ENCODE measurements at regions not wholly inside any gene's neighbourhood (a gene's known extent, or its start where the extent isn't known, plus 50 kb on each side); places are given as distances from the start of the nearest gene placed in this dataset.

DNA sequence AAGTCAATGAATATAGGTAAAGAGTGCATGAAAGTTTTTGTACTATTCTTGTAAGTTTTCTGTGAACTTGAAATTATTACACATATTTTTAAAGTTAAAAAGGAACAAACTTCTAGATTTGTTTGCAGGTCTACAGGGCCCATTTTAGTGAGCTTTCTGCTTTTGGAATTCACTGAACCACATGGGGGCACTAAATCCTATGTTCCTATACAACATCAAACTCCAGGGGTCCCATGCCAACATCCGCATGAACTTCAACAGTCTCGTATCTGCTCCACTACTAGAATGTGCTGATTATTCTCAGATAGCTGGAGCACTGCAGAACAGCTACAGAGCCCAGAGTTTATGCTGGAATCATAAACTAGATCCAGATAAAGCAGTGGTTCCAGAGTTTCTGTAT is 347.9 kb upstream of the SPTLC3 start:
- intact Hi-C loops (cut with micrococcal nuclease) = no loop called here
- Histone ChIP-seq H3K36me3 (ENCODE audit: insufficient read depth, low read length) (no peaks in the 10 kb centered on the region), H3K9me3 (ENCODE audit: control insufficient read depth in 1 of 2, low read length in 2 of 2) (no peaks in the 10 kb centered on the region), H3K4me1 (ENCODE audit: insufficient read depth, low read length) (no peaks in the 10 kb centered on the region), H3K27me3 (ENCODE audit: insufficient read depth, low read length) (no peaks in the 10 kb centered on the region), H3K27ac (ENCODE audit: low read depth, low read length) (no peak overlapping the region), H3K4me3 (ENCODE audit: low read length in 2 of 2) (no peak overlapping the region)
- Mint-ChIP-seq H3K27ac (no peak overlapping the region), H3K9me3 (peaks cover 6 to 22% (median 15%) of the 10 kb centered on the region in 8 donors), H3K4me3 (no peak overlapping the region), H3K36me3 (no peaks in the 10 kb centered on the region), H3K27me3 (no peaks in the 10 kb centered on the region), H3K4me1 (no peaks in the 10 kb centered on the region)
- no peak for DNase-seq
- POLR2A ChIA-PET (ENCODE audit: partially characterized antibody) = no interaction called here
- CTCF ChIA-PET (ENCODE audit: partially characterized antibody) = no interaction called here

DNA sequence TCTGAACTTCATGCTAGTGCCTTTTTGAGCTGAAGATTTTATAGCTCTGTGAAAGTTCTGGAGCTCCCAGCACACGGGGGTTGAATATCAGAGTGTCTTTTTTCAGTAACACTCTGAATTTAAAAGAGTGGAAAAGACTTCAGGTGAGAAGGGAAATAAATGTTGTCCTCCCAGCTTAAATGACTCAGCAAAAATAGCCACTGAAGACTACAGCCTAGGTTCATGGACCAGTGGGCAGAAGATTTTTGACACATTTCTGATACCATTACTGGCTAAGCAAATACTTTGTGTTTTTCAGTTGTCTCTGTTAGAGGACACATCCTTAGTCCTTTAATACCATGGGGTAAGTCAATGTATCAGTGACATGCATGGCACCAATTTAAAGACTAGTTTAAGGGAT is 338.5 kb upstream of the SPTLC3 start:
- Histone ChIP-seq H3K27ac (ENCODE audit: low read depth, low read length) (no peak overlapping the region), H3K27me3 (ENCODE audit: insufficient read depth, low read length) (no peaks in the 10 kb centered on the region), H3K4me3 (ENCODE audit: low read length in 2 of 2) (no peak overlapping the region), H3K9me3 (ENCODE audit: control insufficient read depth in 1 of 2, low read length in 2 of 2) (no peaks in the 10 kb centered on the region), H3K36me3 (ENCODE audit: insufficient read depth, low read length) (no peaks in the 10 kb centered on the region), H3K4me1 (ENCODE audit: insufficient read depth, low read length) (no peaks in the 10 kb centered on the region)
- CTCF ChIA-PET (ENCODE audit: partially characterized antibody) = no interaction called here
- Mint-ChIP-seq H3K27ac (no peak overlapping the region), H3K9me3 (peaks cover 0 to 26% (median 4%) of the 10 kb centered on the region in 8 donors), H3K36me3 (no peaks in the 10 kb centered on the region), H3K4me1 (no peaks in the 10 kb centered on the region), H3K27me3 (no peaks in the 10 kb centered on the region), H3K4me3 (no peak overlapping the region)
- intact Hi-C loops (cut with micrococcal nuclease) = no loop called here
- DNase-seq = no peak
- POLR2A ChIA-PET (ENCODE audit: partially characterized antibody) = no interaction called here

DNA sequence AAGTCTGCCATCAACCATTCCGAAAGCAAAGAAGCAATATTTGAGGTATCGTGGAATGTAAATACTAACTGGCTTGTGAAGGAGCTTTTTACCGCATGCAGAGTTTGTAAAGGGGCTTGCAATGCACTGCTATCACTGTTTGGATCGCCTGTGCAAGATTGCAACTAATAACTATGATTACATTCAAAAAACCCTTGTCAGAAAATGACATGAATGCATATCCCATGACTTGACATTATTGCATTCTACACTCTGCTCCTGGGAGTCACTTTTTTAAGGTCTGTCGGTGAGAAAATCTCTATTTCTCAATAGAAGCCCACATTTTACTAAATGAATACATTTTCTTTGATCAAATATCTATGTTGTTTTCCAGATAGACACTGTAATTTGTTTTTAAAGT is 335.4 kb upstream of the SPTLC3 start:
- Mint-ChIP-seq H3K4me1 (no peaks in the 10 kb centered on the region), H3K36me3 (no peaks in the 10 kb centered on the region), H3K4me3 (no peak overlapping the region), H3K9me3 (peaks cover 0 to 26% (median 4%) of the 10 kb centered on the region in 8 donors), H3K27me3 (no peaks in the 10 kb centered on the region), H3K27ac (no peak overlapping the region)
- no peaks in the 10 kb centered on the region for H3K27me3 ChIP-seq (ENCODE audit: insufficient read depth, low read length)
- H3K4me1 ChIP-seq (ENCODE audit: insufficient read depth, low read length) = no peaks in the 10 kb centered on the region
- H3K9me3 ChIP-seq (ENCODE audit: control insufficient read depth in 1 of 2, low read length in 2 of 2) = no peaks in the 10 kb centered on the region
- H3K27ac ChIP-seq (ENCODE audit: low read depth, low read length) = no peak overlapping the region
- POLR2A ChIA-PET (ENCODE audit: partially characterized antibody) = no interaction called here
- no peaks in the 10 kb centered on the region for H3K36me3 ChIP-seq (ENCODE audit: insufficient read depth, low read length)
- no peak overlapping the region for H3K4me3 ChIP-seq (ENCODE audit: low read length in 2 of 2)
- no peak for DNase-seq
- intact Hi-C loops (cut with micrococcal nuclease) = no loop called here
- CTCF ChIA-PET (ENCODE audit: partially characterized antibody) = no interaction called here

DNA sequence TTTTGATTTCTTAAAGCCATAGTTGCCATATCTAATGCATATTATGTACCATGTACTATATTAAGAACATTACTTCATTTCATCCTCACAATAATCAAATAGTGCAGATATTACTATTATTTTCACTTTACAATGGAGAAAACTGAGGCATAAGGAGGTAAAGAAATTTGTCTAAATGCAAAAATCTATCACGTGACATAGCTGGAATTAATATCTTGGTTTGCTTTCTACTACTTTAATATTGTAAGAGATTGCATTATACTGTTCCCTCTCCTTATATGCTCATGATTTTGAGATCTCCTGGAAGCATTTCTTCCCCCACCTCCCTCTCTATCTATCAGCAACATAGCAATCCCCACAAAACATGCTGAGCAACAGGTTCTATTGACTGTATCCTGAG is 330.8 kb upstream of the SPTLC3 start:
- POLR2A ChIA-PET (ENCODE audit: partially characterized antibody) = no interaction called here
- no peak for DNase-seq
- Histone ChIP-seq H3K27ac (ENCODE audit: low read depth, low read length) (no peak overlapping the region), H3K36me3 (ENCODE audit: insufficient read depth, low read length) (no peaks in the 10 kb centered on the region), H3K4me1 (ENCODE audit: insufficient read depth, low read length) (no peaks in the 10 kb centered on the region), H3K27me3 (ENCODE audit: insufficient read depth, low read length) (no peaks in the 10 kb centered on the region), H3K4me3 (ENCODE audit: low read length in 2 of 2) (no peak overlapping the region), H3K9me3 (ENCODE audit: control insufficient read depth in 1 of 2, low read length in 2 of 2) (no peaks in the 10 kb centered on the region)
- intact Hi-C loops (cut with micrococcal nuclease) = no loop called here
- no peaks in the 10 kb centered on the region for H3K36me3 Mint-ChIP-seq
- CTCF ChIA-PET (ENCODE audit: partially characterized antibody) = no interaction called here
- no peak overlapping the region for H3K27ac Mint-ChIP-seq
- no peak overlapping the region for H3K4me3 Mint-ChIP-seq
- no peaks in the 10 kb centered on the region for H3K27me3 Mint-ChIP-seq
- H3K9me3 Mint-ChIP-seq = peaks cover 0 to 16% (median 4%) of the 10 kb centered on the region in 8 donors
- no peaks in the 10 kb centered on the region for H3K4me1 Mint-ChIP-seq

DNA sequence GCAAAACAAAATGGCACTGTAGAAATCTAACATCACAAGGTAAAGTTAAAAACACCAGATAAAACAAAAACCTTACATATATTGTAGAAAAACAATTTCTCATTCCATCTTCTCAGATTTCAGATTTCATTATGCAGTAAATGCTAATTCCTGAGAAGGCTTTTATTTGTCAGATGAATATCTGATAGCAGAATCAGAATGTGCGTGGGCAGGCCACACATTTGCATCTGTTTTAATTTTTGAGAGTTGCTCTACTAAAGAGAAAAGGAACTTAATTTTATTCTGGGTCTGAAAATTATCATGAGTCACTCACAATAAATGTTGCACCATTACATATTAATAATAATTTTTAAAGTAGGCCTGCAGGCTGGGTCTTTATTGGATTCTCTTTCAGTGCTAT is 329.3 kb upstream of the SPTLC3 start:
- Mint-ChIP-seq H3K4me1 (no peaks in the 10 kb centered on the region), H3K36me3 (no peaks in the 10 kb centered on the region), H3K27me3 (no peaks in the 10 kb centered on the region), H3K4me3 (no peak overlapping the region), H3K9me3 (peaks cover 0 to 11% (median 2%) of the 10 kb centered on the region in 8 donors), H3K27ac (no peak overlapping the region)
- no peak for DNase-seq
- no peaks in the 10 kb centered on the region for H3K36me3 ChIP-seq (ENCODE audit: insufficient read depth, low read length)
- ChIA-PET CTCF (ENCODE audit: partially characterized antibody) (no interaction called here), POLR2A (ENCODE audit: partially characterized antibody) (no interaction called here)
- intact Hi-C loops (cut with micrococcal nuclease) = no loop called here
- H3K27ac ChIP-seq (ENCODE audit: low read depth, low read length) = no peak overlapping the region
- no peak overlapping the region for H3K4me3 ChIP-seq (ENCODE audit: low read length in 2 of 2)
- no peaks in the 10 kb centered on the region for H3K4me1 ChIP-seq (ENCODE audit: insufficient read depth, low read length)
- H3K9me3 ChIP-seq (ENCODE audit: control insufficient read depth in 1 of 2, low read length in 2 of 2) = no peaks in the 10 kb centered on the region
- H3K27me3 ChIP-seq (ENCODE audit: insufficient read depth, low read length) = no peaks in the 10 kb centered on the region

DNA sequence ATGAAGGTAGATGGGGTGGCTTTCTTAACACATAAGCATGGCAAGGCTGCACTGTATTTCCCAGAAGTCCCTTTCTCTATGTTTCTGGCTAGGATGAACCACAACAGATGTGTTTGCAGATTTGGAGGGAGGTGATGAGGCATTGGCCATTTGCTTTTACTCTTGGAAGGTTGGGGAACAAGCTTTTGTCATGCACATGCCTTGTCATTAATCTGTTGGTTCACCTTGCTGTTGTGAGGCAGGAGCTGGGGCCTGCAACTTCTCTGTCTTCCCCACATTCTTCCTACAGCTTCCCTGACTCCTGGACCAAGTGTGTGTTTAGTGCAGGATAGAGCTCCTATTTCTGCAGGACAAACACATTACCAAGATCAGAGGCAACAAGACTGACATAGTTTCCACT is 326.2 kb upstream of the SPTLC3 start:
- no peaks in the 10 kb centered on the region for H3K36me3 Mint-ChIP-seq
- ChIA-PET CTCF (ENCODE audit: partially characterized antibody) (no interaction called here), POLR2A (ENCODE audit: partially characterized antibody) (no interaction called here)
- intact Hi-C loops (cut with micrococcal nuclease) = no loop called here
- H3K4me1 ChIP-seq (ENCODE audit: insufficient read depth, low read length) = no peaks in the 10 kb centered on the region
- H3K4me1 Mint-ChIP-seq = no peaks in the 10 kb centered on the region
- H3K27ac ChIP-seq (ENCODE audit: low read depth, low read length) = no peak overlapping the region
- no peak overlapping the region for H3K4me3 Mint-ChIP-seq
- no peaks in the 10 kb centered on the region for H3K27me3 ChIP-seq (ENCODE audit: insufficient read depth, low read length)
- H3K27me3 Mint-ChIP-seq = no peaks in the 10 kb centered on the region
- no peaks in the 10 kb centered on the region for H3K9me3 ChIP-seq (ENCODE audit: control insufficient read depth in 1 of 2, low read length in 2 of 2)
- peaks cover 0 to 8% (median under 1%) of the 10 kb centered on the region in 8 donors for H3K9me3 Mint-ChIP-seq
- no peak overlapping the region for H3K27ac Mint-ChIP-seq
- DNase-seq = no peak
- no peak overlapping the region for H3K4me3 ChIP-seq (ENCODE audit: low read length in 2 of 2)
- no peaks in the 10 kb centered on the region for H3K36me3 ChIP-seq (ENCODE audit: insufficient read depth, low read length)

DNA sequence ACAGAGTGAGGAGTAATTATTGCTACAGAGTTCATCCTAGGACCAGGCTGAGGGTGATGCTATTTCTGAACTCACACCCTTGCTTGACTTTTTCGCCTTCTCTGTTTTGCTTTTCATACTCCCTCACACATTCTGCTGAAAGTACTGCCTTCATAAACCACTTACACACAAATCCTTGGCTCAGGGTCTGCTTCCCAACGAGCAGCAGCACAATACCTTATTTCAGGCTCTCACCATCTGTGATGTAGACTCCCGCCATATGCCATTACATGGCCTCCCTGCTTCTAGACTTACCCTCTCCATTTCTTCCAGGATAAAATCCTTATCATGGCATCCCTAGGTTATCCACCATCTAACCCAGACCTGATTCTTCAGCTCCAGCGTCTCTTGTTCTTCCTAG is 321.3 kb upstream of the SPTLC3 start:
- no peaks in the 10 kb centered on the region for H3K36me3 ChIP-seq (ENCODE audit: insufficient read depth, low read length)
- ChIA-PET CTCF (ENCODE audit: partially characterized antibody) (no interaction called here), POLR2A (ENCODE audit: partially characterized antibody) (no interaction called here)
- no peaks in the 10 kb centered on the region for H3K9me3 ChIP-seq (ENCODE audit: control insufficient read depth in 1 of 2, low read length in 2 of 2)
- intact Hi-C loops (cut with micrococcal nuclease) = no loop called here
- Mint-ChIP-seq H3K27ac (no peak overlapping the region), H3K4me1 (no peaks in the 10 kb centered on the region), H3K27me3 (no peaks in the 10 kb centered on the region), H3K36me3 (no peaks in the 10 kb centered on the region), H3K9me3 (peaks cover 0 to 11% (median 5%) of the 10 kb centered on the region in 8 donors), H3K4me3 (no peak overlapping the region)
- no peak overlapping the region for H3K4me3 ChIP-seq (ENCODE audit: low read length in 2 of 2)
- no peak for DNase-seq
- no peaks in the 10 kb centered on the region for H3K27me3 ChIP-seq (ENCODE audit: insufficient read depth, low read length)
- no peak overlapping the region for H3K27ac ChIP-seq (ENCODE audit: low read depth, low read length)
- no peaks in the 10 kb centered on the region for H3K4me1 ChIP-seq (ENCODE audit: insufficient read depth, low read length)

DNA sequence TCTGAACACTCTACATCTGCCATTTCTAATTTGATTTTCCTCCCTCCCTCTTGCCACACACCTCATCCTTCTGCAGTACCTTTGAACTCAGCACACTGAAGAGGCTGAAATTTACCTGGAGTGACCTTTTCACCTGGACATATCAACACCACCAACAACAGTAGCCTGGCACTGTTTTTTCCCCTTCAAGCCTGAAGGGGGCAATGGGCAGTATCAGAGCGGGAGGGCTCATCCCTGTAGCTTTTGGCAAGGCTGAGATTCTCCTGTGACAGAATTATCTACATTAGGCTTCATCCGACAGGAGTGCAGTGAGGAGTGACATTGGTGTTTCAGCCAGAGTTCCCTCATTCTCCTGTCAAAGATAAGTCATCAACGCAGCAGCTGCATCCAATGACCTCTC is 312.8 kb upstream of the SPTLC3 start:
- Histone ChIP-seq H3K36me3 (ENCODE audit: insufficient read depth, low read length) (no peaks in the 10 kb centered on the region), H3K4me3 (ENCODE audit: low read length in 2 of 2) (no peak overlapping the region), H3K9me3 (ENCODE audit: control insufficient read depth in 1 of 2, low read length in 2 of 2) (no peaks in the 10 kb centered on the region), H3K27ac (ENCODE audit: low read depth, low read length) (no peak overlapping the region), H3K4me1 (ENCODE audit: insufficient read depth, low read length) (no peaks in the 10 kb centered on the region), H3K27me3 (ENCODE audit: insufficient read depth, low read length) (no peaks in the 10 kb centered on the region)
- Mint-ChIP-seq H3K4me3 (no peak overlapping the region), H3K36me3 (no peaks in the 10 kb centered on the region), H3K4me1 (no peaks in the 10 kb centered on the region), H3K9me3 (peaks cover 2 to 16% (median 10%) of the 10 kb centered on the region in 8 donors), H3K27me3 (no peaks in the 10 kb centered on the region), H3K27ac (no peak overlapping the region)
- DNase-seq = no peak
- POLR2A ChIA-PET (ENCODE audit: partially characterized antibody) = no interaction called here
- CTCF ChIA-PET (ENCODE audit: partially characterized antibody) = no interaction called here
- intact Hi-C loops (cut with micrococcal nuclease) = no loop called here

Data from CD4-positive, alpha-beta memory T cell (primary cell).